ENCODE measurements at regions not wholly inside any gene's neighbourhood (a gene's known extent, or its start where the extent isn't known, plus 50 kb on each side); places are given as distances from the start of the nearest gene placed in this dataset.

DNA sequence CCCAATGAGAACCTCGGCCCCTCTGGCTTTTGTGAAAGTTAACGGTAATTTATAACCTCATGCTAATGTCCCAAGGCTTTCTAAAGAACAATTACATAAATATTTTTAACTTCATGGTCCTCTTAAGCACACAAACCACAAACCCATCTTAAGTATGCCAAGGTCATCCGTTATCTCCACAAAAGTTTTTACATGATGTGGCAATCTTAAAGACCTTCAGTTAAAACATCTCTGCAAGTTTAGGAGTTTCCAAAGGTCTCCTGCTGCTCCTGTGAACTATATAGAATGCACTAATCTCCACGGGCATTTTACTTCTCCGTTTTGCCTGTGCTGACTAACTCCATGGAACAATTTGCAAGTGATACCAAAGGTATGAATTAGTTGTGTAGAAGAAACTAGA is 228.2 kb downstream of the TLE1 start (continued):
- TF ChIP-seq FOXM1 (IDR thresholded peaks at IDR 0.05; ENCODE audit: low read depth, low read length) = no peak
- no peak for TF ChIP-seq TCF12 (IDR thresholded peaks at IDR 0.05; ENCODE audit: low read depth, low read length)
- no peak for TF ChIP-seq MYB (IDR thresholded peaks at IDR 0.05; ENCODE audit: borderline replicate concordance, low read depth, low read length)
- TF ChIP-seq, protein P1, sequence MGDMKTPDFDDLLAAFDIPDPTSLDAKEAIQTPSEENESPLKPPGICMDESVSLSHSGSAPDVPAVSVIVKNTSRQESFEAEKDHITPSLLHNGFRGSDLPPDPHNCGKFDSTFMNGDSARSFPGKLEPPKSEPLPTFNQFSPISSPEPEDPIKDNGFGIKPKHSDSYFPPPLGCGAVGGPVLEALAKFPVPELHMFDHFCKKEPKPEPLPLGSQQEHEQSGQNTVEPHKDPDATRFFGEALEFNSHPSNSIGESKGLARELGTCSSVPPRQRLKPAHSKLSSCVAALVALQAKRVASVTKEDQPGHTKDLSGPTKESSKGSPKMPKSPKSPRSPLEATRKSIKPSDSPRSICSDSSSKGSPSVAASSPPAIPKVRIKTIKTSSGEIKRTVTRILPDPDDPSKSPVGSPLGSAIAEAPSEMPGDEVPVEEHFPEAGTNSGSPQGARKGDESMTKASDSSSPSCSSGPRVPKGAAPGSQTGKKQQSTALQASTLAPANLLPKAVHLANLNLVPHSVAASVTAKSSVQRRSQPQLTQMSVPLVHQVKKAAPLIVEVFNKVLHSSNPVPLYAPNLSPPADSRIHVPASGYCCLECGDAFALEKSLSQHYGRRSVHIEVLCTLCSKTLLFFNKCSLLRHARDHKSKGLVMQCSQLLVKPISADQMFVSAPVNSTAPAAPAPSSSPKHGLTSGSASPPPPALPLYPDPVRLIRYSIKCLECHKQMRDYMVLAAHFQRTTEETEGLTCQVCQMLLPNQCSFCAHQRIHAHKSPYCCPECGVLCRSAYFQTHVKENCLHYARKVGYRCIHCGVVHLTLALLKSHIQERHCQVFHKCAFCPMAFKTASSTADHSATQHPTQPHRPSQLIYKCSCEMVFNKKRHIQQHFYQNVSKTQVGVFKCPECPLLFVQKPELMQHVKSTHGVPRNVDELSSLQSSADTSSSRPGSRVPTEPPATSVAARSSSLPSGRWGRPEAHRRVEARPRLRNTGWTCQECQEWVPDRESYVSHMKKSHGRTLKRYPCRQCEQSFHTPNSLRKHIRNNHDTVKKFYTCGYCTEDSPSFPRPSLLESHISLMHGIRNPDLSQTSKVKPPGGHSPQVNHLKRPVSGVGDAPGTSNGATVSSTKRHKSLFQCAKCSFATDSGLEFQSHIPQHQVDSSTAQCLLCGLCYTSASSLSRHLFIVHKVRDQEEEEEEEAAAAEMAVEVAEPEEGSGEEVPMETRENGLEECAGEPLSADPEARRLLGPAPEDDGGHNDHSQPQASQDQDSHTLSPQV (IDR thresholded peaks at IDR 0.05) = no peak
- no peak for TF ChIP-seq ZZZ3 (IDR thresholded peaks at IDR 0.05; ENCODE audit: control insufficient read depth, insufficient read length, low read depth)
- no peak for TF ChIP-seq TCF7 (IDR thresholded peaks at IDR 0.05; ENCODE audit: borderline replicate concordance)
- no peak for TF ChIP-seq POLR2AphosphoS5 (IDR thresholded peaks at IDR 0.05; ENCODE audit: low read length)

- 33% methylated on average over 1 of the region's 1 CpG for WGBS (ENCODE audit: insufficient coverage, insufficient replicate concordance, low lambda C conversion rate, missing lambda C conversion rate)
- Histone ChIP-seq H3K9me3 (replicated peaks; ENCODE audit: control insufficient read depth, insufficient read depth, low read length) (no peaks in the 10 kb centered on the region), H3K27ac (ENCODE audit: control insufficient read depth, insufficient read depth) (no peak overlapping the region), H2AFZ (ENCODE audit: control insufficient read depth, low read depth, low read length) (no peak overlapping the region), H3K27me3 (replicated peaks in 1 of 2; ENCODE audit: control insufficient read depth in 2 of 2, insufficient read depth in 2 of 2, low read length in 1 of 2) (no peaks in the 10 kb centered on the region), H4K20me1 (ENCODE audit: control insufficient read depth, insufficient read depth) (no peaks in the 10 kb centered on the region), H3K4me3 (no peak overlapping the region), H3K4me2 (ENCODE audit: control insufficient read depth, insufficient read depth) (no peak overlapping the region), H3K4me1 (ENCODE audit: control insufficient read depth, insufficient read depth, low read length) (no peaks in the 10 kb centered on the region), H3K79me2 (ENCODE audit: control insufficient read depth, insufficient read depth, low read length) (no peaks in the 10 kb centered on the region), H3K36me3 (ENCODE audit: control insufficient read depth in 2 of 2, insufficient read depth in 2 of 2, low read length in 1 of 2) (no peaks in the 10 kb centered on the region), H3K9ac (ENCODE audit: control insufficient read depth, insufficient read depth, low read length) (no peak overlapping the region)
- in situ Hi-C loops (cut with MboI) = no loop called here
- SMC1A ChIA-PET (ENCODE audit: uncharacterized antibody, unreplicated experiment) = no interaction called here
- POLR2A ChIA-PET = no interaction called here
- RAD21 ChIA-PET (ENCODE audit: unreplicated experiment) = no interaction called here
- DNase-seq (ENCODE audit: low read depth, low spot score) (no peak), ATAC-seq (no peak), FAIRE-seq (no peak)
- CTCF ChIA-PET = no interaction called here
- no TSS peak for BruUV-seq (replicated peaks)
- no peak for TF ChIP-seq ZZZ3 (IDR thresholded peaks at IDR 0.05; ENCODE audit: control insufficient read depth, insufficient read length, low read depth)
- TF ChIP-seq KLF5 (IDR thresholded peaks at IDR 0.05; ENCODE audit: partially characterized antibody) = no peak
- TF ChIP-seq, protein P2, sequence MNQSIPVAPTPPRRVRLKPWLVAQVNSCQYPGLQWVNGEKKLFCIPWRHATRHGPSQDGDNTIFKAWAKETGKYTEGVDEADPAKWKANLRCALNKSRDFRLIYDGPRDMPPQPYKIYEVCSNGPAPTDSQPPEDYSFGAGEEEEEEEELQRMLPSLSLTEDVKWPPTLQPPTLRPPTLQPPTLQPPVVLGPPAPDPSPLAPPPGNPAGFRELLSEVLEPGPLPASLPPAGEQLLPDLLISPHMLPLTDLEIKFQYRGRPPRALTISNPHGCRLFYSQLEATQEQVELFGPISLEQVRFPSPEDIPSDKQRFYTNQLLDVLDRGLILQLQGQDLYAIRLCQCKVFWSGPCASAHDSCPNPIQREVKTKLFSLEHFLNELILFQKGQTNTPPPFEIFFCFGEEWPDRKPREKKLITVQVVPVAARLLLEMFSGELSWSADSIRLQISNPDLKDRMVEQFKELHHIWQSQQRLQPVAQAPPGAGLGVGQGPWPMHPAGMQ (IDR thresholded peaks at IDR 0.05; ENCODE audit: borderline replicate concordance) = no peak
- TF ChIP-seq, protein P3, sequence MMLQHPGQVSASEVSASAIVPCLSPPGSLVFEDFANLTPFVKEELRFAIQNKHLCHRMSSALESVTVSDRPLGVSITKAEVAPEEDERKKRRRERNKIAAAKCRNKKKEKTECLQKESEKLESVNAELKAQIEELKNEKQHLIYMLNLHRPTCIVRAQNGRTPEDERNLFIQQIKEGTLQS (IDR thresholded peaks at IDR 0.05; ENCODE audit: borderline replicate concordance, extremely low read depth, low read depth, low read length) = no peak
- intact Hi-C loops (cut with micrococcal nuclease; ENCODE audit: unreplicated experiment) = no loop called here
Measured at GRCh38 chr9:81460693-81461092, 228.7 kb downstream of the TLE1 start.

Data from GM12878 (cell line).